Thyroid gland (tissue), 4 donors: ENCODE measurements at regions not wholly inside any gene's neighbourhood (a gene's known extent, or its start where the extent isn't known, plus 50 kb on each side); places are given as distances from the start of the nearest gene placed in this dataset.
"Not testable (repeated sequence)": the region's sequence is repeated elsewhere in the genome, so short reads cannot be mapped to it uniquely, and the experiment has no call there.

Experiments
- CTCF ChIP-seq, 6 experiments: fragments of 200-600 bp in 3 of 6; fragments of 450-650 bp in 3 of 6; sonication (generic) in 3 of 6; IDR thresholded peaks; one replicate each; pipeline ENCODE4 v1.5.1; 2016 to 2019; ENCODE audit warnings: antibody characterized with exemption in 6 of 6, mild to moderate bottlenecking in 2 of 6, inconsistent platforms in 1 of 6, moderate library complexity in 1 of 6
- POLR2A ChIP-seq, 2 donors: fragments of 450-650 bp; IDR thresholded peaks; one replicate each; pipeline ENCODE4 v1.6.1; 2017; ENCODE audit warnings: antibody characterized with exemption in 2 of 2, mild to moderate bottlenecking in 2 of 2, moderate library complexity in 1 of 2

GRCh38 chr4:72753414-72753813 is 184.4 kb upstream of the ADAMTS3 start:
- TF ChIP-seq CTCF, POLR2A (IDR thresholded peaks at IDR 0.05): not testable (repeated sequence)
